ENCODE measurements at regions not wholly inside any gene's neighbourhood (a gene's known extent, or its start where the extent isn't known, plus 50 kb on each side); places are given as distances from the start of the nearest gene placed in this dataset.

GRCh38 chr11:119788911-119789560 is 60.0 kb upstream of the NECTIN1 start:
- DNase-seq (ENCODE audit: low read depth, low spot score) (no peak), ATAC-seq (no peak), FAIRE-seq (no peak)
- Histone ChIP-seq H2AFZ (ENCODE audit: control insufficient read depth, low read depth, low read length) (no peak overlapping the region), H3K79me2 (ENCODE audit: control insufficient read depth, insufficient read depth, low read length) (no peaks in the 10 kb centered on the region), H3K4me1 (ENCODE audit: control insufficient read depth, insufficient read depth, low read length) (peaks cover 13% of the 10 kb centered on the region), H3K4me3 (no peak overlapping the region), H3K9ac (ENCODE audit: control insufficient read depth, insufficient read depth, low read length) (no peak overlapping the region), H3K36me3 (ENCODE audit: control insufficient read depth in 2 of 2, insufficient read depth in 2 of 2, low read length in 1 of 2) (no peaks in the 10 kb centered on the region), H3K27me3 (replicated peaks in 1 of 2; ENCODE audit: control insufficient read depth in 2 of 2, insufficient read depth in 2 of 2, low read length in 1 of 2) (no peaks in the 10 kb centered on the region), H4K20me1 (ENCODE audit: control insufficient read depth, insufficient read depth) (no peaks in the 10 kb centered on the region), H3K4me2 (ENCODE audit: control insufficient read depth, insufficient read depth) (no peak overlapping the region), H3K9me3 (replicated peaks; ENCODE audit: control insufficient read depth, insufficient read depth, low read length) (peaks cover 1% of the 10 kb centered on the region), H3K27ac (ENCODE audit: control insufficient read depth, insufficient read depth) (no peak overlapping the region)
- ChIA-PET CTCF (no interaction called here), POLR2A (interaction anchor here (1.3 kb wide), 1 partner anchor 38 kb away, joined by 3 read pairs; no protein-coding TSS in a partner anchor), RAD21 (ENCODE audit: unreplicated experiment) (no interaction called here), SMC1A (ENCODE audit: uncharacterized antibody, unreplicated experiment) (no interaction called here)
- intact Hi-C loops (cut with micrococcal nuclease; ENCODE audit: unreplicated experiment) = no loop called here
- no TSS peak for BruUV-seq (replicated peaks)
- no peak for TF ChIP-seq TARDBP (IDR thresholded peaks at IDR 0.05; ENCODE audit: borderline replicate concordance)
- no peak for TF ChIP-seq BMI1 (IDR thresholded peaks at IDR 0.05; ENCODE audit: borderline replicate concordance)
- no peak for TF ChIP-seq IRF3 (IDR thresholded peaks at IDR 0.05)
- no peak for TF ChIP-seq SUPT20H (IDR thresholded peaks at IDR 0.05; ENCODE audit: borderline replicate concordance, control insufficient read depth, low read depth, low read length)
- TF ChIP-seq USF1 (IDR thresholded peaks at IDR 0.05; ENCODE audit: borderline replicate concordance, extremely low read length, insufficient read depth, low read depth, low read length) = no peak
- TF ChIP-seq NRF1 (conservative IDR thresholded peaks at IDR 0.05; ENCODE audit: low read depth, low read length) = no peak
- no peak for TF ChIP-seq ZBTB33 (IDR thresholded peaks at IDR 0.05)
- TF ChIP-seq NKRF (conservative IDR thresholded peaks at IDR 0.05) = no peak
- WGBS (ENCODE audit: insufficient coverage, insufficient replicate concordance, low lambda C conversion rate, missing lambda C conversion rate) = 57% methylated on average over 22 of the region's 22 CpGs
- in situ Hi-C loops (cut with MboI) = no loop called here
